HepG2 (cell line): ENCODE measurements at regions not wholly inside any gene's neighbourhood (a gene's known extent, or its start where the extent isn't known, plus 50 kb on each side); places are given as distances from the start of the nearest gene placed in this dataset.

Experiments
- ATAC-seq: fragments of 200-7000 bp; cut with Tn5 transposase; 3 replicates; pipeline ENCODE4 v1.9.1; 2020; ENCODE audit warnings: mild to moderate bottlenecking, moderate library complexity
- BruUV-seq: library from RNA; stranded (reverse); fragments of 400-500 nt; replicated peaks from 2 replicates; lab custom pipeline; 2021; lab: Mats Ljungman, UMichigan
- CTCF ChIA-PET: fragments of 300-600 bp; formaldehyde crosslinking; extraction: SDS; loops from one replicate; lab custom pipeline; 2021; ENCODE audit warnings: low total read pairs, inconsistent platforms, low intra/inter-chr PET ratio; lab: Yijun Ruan, JAX
- POLR2A ChIA-PET: fragments of 350-600 bp; sonication (Branson Sonifier 250); formaldehyde crosslinking; loops from one replicate; lab custom pipeline; 2020; ENCODE audit warnings: antibody characterized with exemption, inconsistent platforms; lab: Yijun Ruan, JAX
- DNase-seq: peaks from one replicate; pipeline ENCODE4 v3.0.0-alpha.2; 2015; ENCODE audit warnings: low spot score
- FAIRE-seq: peaks from 3 replicates; lab custom pipeline; 2011; peaks lifted over from hg19 to GRCh38; lab: Jason Lieb, UNC
- H2AFZ ChIP-seq: one replicate; pipeline ENCODE4 v1.6.1; 2011; ENCODE audit warnings: low read length, inconsistent platforms
- H3K27ac ChIP-seq: fragments of 300-600 bp; 3 replicates; pipeline ENCODE4 v1.8.0; 2011; ENCODE audit warnings: mixed run types, mild to moderate bottlenecking, mixed read lengths, low read length, inconsistent platforms; ENCODE audit not compliant: insufficient read depth; ENCODE audit errors: extremely low read length
- H3K27me3 ChIP-seq, 2 experiments: fragments of 200-600 bp in 1 of 2; 2 replicates in 1 of 2; 3 replicates in 1 of 2; pipeline versions ENCODE4 v1.6.0 to v1.8.0; 2011; ENCODE audit warnings: low read length in 2 of 2, mild to moderate bottlenecking in 2 of 2, moderate library complexity in 2 of 2, inconsistent platforms in 1 of 2; ENCODE audit not compliant: insufficient read depth in 2 of 2, control insufficient read depth in 1 of 2
- H3K36me3 ChIP-seq, 2 experiments: fragments of 200-600 bp in 1 of 2; replicated peaks in 1 of 2; 2 replicates in 1 of 2; 3 replicates in 1 of 2; pipeline versions ENCODE4 v1.5.1 to v1.8.0; 2011; ENCODE audit warnings: low read length in 2 of 2, inconsistent platforms in 1 of 2; ENCODE audit not compliant: insufficient read depth in 2 of 2, control insufficient read depth in 1 of 2
- H3K4me1 ChIP-seq: 2 replicates; pipeline ENCODE4 v1.5.1; 2012; ENCODE audit warnings: low read length, inconsistent platforms; ENCODE audit not compliant: insufficient read depth
- H3K4me2 ChIP-seq: 2 replicates; pipeline ENCODE4 v1.6.0; 2011; ENCODE audit warnings: low read depth, low read length, inconsistent platforms
- H3K4me3 ChIP-seq, 3 experiments: fragments of 200-600 bp in 1 of 3; sonication (generic), shearing (Covaris generic) in 1 of 3; replicated peaks in 1 of 3; 2 replicates each; pipeline ENCODE4 v1.5.1; 2011 to 2016; ENCODE audit warnings: low read length in 3 of 3, inconsistent platforms in 2 of 3, low read depth in 2 of 3, mild to moderate bottlenecking in 2 of 3, control low read depth in 1 of 3, mixed read lengths in 1 of 3; ENCODE audit not compliant: insufficient read depth in 1 of 3
- H3K79me2 ChIP-seq: one replicate; pipeline ENCODE4 v1.6.1; 2011; ENCODE audit warnings: low read length, inconsistent platforms; ENCODE audit not compliant: insufficient read depth
- H3K9ac ChIP-seq: 2 replicates; pipeline ENCODE4 v1.6.0; 2011; ENCODE audit warnings: mild to moderate bottlenecking, low read depth, low read length, inconsistent platforms; ENCODE audit not compliant: insufficient read depth
- H3K9me3 ChIP-seq: 2 replicates; pipeline ENCODE4 v1.5.1; 2012; ENCODE audit warnings: mild to moderate bottlenecking, low read length
- H4K20me1 ChIP-seq: 2 replicates; pipeline ENCODE4 v1.6.0; 2011; ENCODE audit warnings: inconsistent platforms, mild to moderate bottlenecking, low read length, moderate library complexity; ENCODE audit not compliant: insufficient read depth
- ARID5B ChIP-seq: IDR thresholded peaks from 2 replicates; pipeline ENCODE4 v1.4.0; 2020; ENCODE audit warnings: mild to moderate bottlenecking, missing genetic modification reagents
- KLF11 ChIP-seq: IDR thresholded peaks from 2 replicates; pipeline ENCODE4 v1.6.1; 2016; ENCODE audit warnings: missing compliant biosample characterization
- MTERF4 ChIP-seq: sonication (generic); formaldehyde crosslinking; IDR thresholded peaks from 2 replicates; pipeline ENCODE4 v1.8.0; 2023; ENCODE audit warnings: mild to moderate bottlenecking, missing genetic modification reagents
- PBX3 ChIP-seq: sonication (generic); formaldehyde crosslinking; IDR thresholded peaks from 2 replicates; pipeline ENCODE4 v1.8.1; 2023; ENCODE audit warnings: missing genetic modification reagents, inconsistent platforms, borderline replicate concordance
- TCF7 ChIP-seq: sonication (generic); IDR thresholded peaks from 2 replicates; pipeline ENCODE4 v1.6.1; 2016; ENCODE audit warnings: antibody characterized with exemption, low read depth
- ZBTB40 ChIP-seq, 2 experiments: fragments of 450-650 bp in 1 of 2; sonication (generic) in 1 of 2; formaldehyde crosslinking in 1 of 2; IDR thresholded peaks; 2 replicates each; pipeline versions ENCODE4 v1.6.1 to v1.8.0; 2016 to 2022; ENCODE audit warnings: antibody characterized with exemption in 1 of 2, mild to moderate bottlenecking in 1 of 2, missing genetic modification reagents in 1 of 2
- ZNF253 ChIP-seq: sonication (generic); formaldehyde crosslinking; IDR thresholded peaks from 2 replicates; pipeline ENCODE4 v1.8.0; 2022; ENCODE audit warnings: mild to moderate bottlenecking, missing genetic modification reagents, borderline replicate concordance
- ZNF431 ChIP-seq: sonication (generic); formaldehyde crosslinking; IDR thresholded peaks from 2 replicates; pipeline ENCODE4 v1.9.0; 2022; ENCODE audit warnings: missing genetic modification reagents, low read depth, mild to moderate bottlenecking, borderline replicate concordance
- ZNF670 ChIP-seq: sonication (generic); formaldehyde crosslinking; IDR thresholded peaks from 2 replicates; pipeline ENCODE4 v1.8.0; 2022; ENCODE audit warnings: mild to moderate bottlenecking, missing genetic modification reagents, borderline replicate concordance
- WGBS: methylation state at CpG from one replicate; pipeline ENCODE4 v1.1.6; 2017; ENCODE audit warnings: low lambda C conversion rate; 5-methylcytosine and 5-hydroxymethylcytosine counted together
- in situ Hi-C: cut with HindIII; loops from 2 replicates; pipeline ENCODE4 v1.10.0; 2017; ENCODE audit warnings: low pct_unique_long_range_greater_than_20kb; ENCODE audit not compliant: extremely low pct_ligation_motif_present
- intact Hi-C: fragments of 100-400 bp; cut with micrococcal nuclease; formaldehyde crosslinking; loops from one replicate; pipeline ENCODE4 v1.10.0; 2022; ENCODE audit not compliant: unreplicated experiment

- no TSS peak for BruUV-seq
- WGBS = 16% methylated on average over 5 of the region's 5 CpGs
- Histone ChIP-seq H3K9ac (no peak overlapping the region), H3K36me3 (no peaks in the 10 kb centered on the region), H3K27ac (no peak overlapping the region), H3K4me3 (no peak overlapping the region), H3K79me2 (no peaks in the 10 kb centered on the region), H2AFZ (no peak overlapping the region), H3K9me3 (no peaks in the 10 kb centered on the region), H3K27me3 (no peaks in the 10 kb centered on the region; a peak in 2 of 5 replicates), H4K20me1 (no peaks in the 10 kb centered on the region), H3K4me2 (no peak overlapping the region), H3K4me1 (no peaks in the 10 kb centered on the region)
- DNase-seq = no peak
- FAIRE-seq = no peak
- intact Hi-C loops = no loop called here
- in situ Hi-C loops = no loop called here
- ChIA-PET CTCF (no interaction called here), POLR2A (no interaction called here)
- ATAC-seq = no peak
- no peak for TF ChIP-seq MTERF4 (CRISPR knock-in tag)
- no peak for TF ChIP-seq PBX3
- TF ChIP-seq ZNF670 = no peak
- no peak for TF ChIP-seq TCF7
- TF ChIP-seq KLF11 (CRISPR knock-in tag) = no peak
- TF ChIP-seq ZBTB40 (IDR thresholded peaks at IDR 0.05) = no peak
- TF ChIP-seq ZBTB40 (CRISPR knock-in tag; IDR thresholded peaks at IDR 0.05) = no peak
- TF ChIP-seq ARID5B (CRISPR knock-in tag) = no peak
- TF ChIP-seq ZNF253 = no peak
- no peak for TF ChIP-seq ZNF431 (CRISPR knock-in tag)
Measured at GRCh38 chr5:39505791-39506190, 81.0 kb upstream of the DAB2 start.
